NCI-H2081 (cell line): ENCODE measurements at regions not wholly inside any gene's neighbourhood (a gene's known extent, or its start where the extent isn't known, plus 50 kb on each side); places are given as distances from the start of the nearest gene placed in this dataset.

Experiments used
- DNase-seq, 2 experiments: peaks; one replicate each; lab custom pipeline; 2025; lab: John Stamatoyannopoulos, UW

- DNase-seq = no peak
Observed at GRCh38 chr13:107331359-107331758, 763.4 kb upstream of the ARGLU1 start.

GRCh38 chr13:107330484-107330883 is 762.5 kb upstream of the ARGLU1 start:
- DNase-seq = no peak

- DNase-seq = peak in 1 of 2 experiments; percentile 49
Observed at GRCh38 chr13:107329991-107330390, 762.1 kb upstream of the ARGLU1 start.

GRCh38 chr13:107324416-107325204 is 756.7 kb upstream of the ARGLU1 start:
- no peak for DNase-seq

GRCh38 chr13:107322228-107322627 is 754.3 kb upstream of the ARGLU1 start:
- DNase-seq = no peak

- DNase-seq = no peak
Observed at GRCh38 chr13:107305178-107305577, 737.2 kb upstream of the ARGLU1 start.

GRCh38 chr13:107301724-107302374 is 733.9 kb upstream of the ARGLU1 start:
- no peak for DNase-seq

- DNase-seq = no peak
Observed at GRCh38 chr13:107299717-107300116, 731.8 kb upstream of the ARGLU1 start.

- DNase-seq = no peak
Observed at GRCh38 chr13:107296804-107297203, 728.9 kb upstream of the ARGLU1 start.

GRCh38 chr13:107295416-107296140 is 727.6 kb upstream of the ARGLU1 start:
- no peak for DNase-seq

GRCh38 chr13:107293924-107294323 is 726.0 kb upstream of the ARGLU1 start:
- DNase-seq = no peak

GRCh38 chr13:107291875-107292274 is 723.9 kb upstream of the ARGLU1 start:
- DNase-seq = no peak

- DNase-seq = peak in 1 of 2 experiments; percentile 42
Observed at GRCh38 chr13:107289540-107289939, 721.6 kb upstream of the ARGLU1 start.

GRCh38 chr13:107284173-107284572 is 716.2 kb upstream of the ARGLU1 start:
- DNase-seq = no peak

- DNase-seq = no peak
Observed at GRCh38 chr13:107277911-107278310, 710.0 kb upstream of the ARGLU1 start.

GRCh38 chr13:107276936-107277335 is 709.0 kb upstream of the ARGLU1 start:
- DNase-seq = no peak

- no peak for DNase-seq
Observed at GRCh38 chr13:107275945-107276614, 708.1 kb upstream of the ARGLU1 start.

- no peak for DNase-seq
Observed at GRCh38 chr13:107275312-107275711, 707.4 kb upstream of the ARGLU1 start.

GRCh38 chr13:107271227-107271626 is 703.3 kb upstream of the ARGLU1 start:
- DNase-seq = peak; percentile 49 to 82

- DNase-seq = no peak
Observed at GRCh38 chr13:107266657-107267056, 698.7 kb upstream of the ARGLU1 start.

- peak in 1 of 2 experiments; percentile 22 for DNase-seq
Observed at GRCh38 chr13:107258599-107259187, 690.8 kb upstream of the ARGLU1 start.

GRCh38 chr13:107254392-107254791 is 686.5 kb upstream of the ARGLU1 start:
- DNase-seq = no peak
